SU-DHL-6 (cell line): ENCODE measurements at regions not wholly inside any gene's neighbourhood (a gene's known extent, or its start where the extent isn't known, plus 50 kb on each side); places are given as distances from the start of the nearest gene placed in this dataset.

ENCODE experiments used
- H2AFZ ChIP-seq: fragments of 200-600 bp; sonication (generic); 2 replicates; pipeline ENCODE4 v1.6.1; 2014; ENCODE audit warnings: low read depth, mild to moderate bottlenecking, moderate library complexity, mixed read lengths, antibody characterized with exemption, low read length; ENCODE audit not compliant: severe bottlenecking
- H3F3A ChIP-seq: fragments of 200-600 bp; shearing (Covaris generic); 2 replicates; pipeline ENCODE4 v1.6.0; 2016; ENCODE audit warnings: antibody characterized with exemption, mild to moderate bottlenecking; ENCODE audit not compliant: insufficient read depth
- H3K27ac ChIP-seq: fragments of 200-600 bp; sonication (generic); 2 replicates; pipeline ENCODE4 v1.5.1; 2016; ENCODE audit warnings: low read depth, mild to moderate bottlenecking, low read length, moderate library complexity, mixed read lengths
- H3K27me3 ChIP-seq: fragments of 200-600 bp; sonication (generic), shearing (Covaris generic); 2 replicates; pipeline ENCODE4 v1.6.0; 2014; ENCODE audit warnings: mild to moderate bottlenecking, low read length
- H3K36me3 ChIP-seq: fragments of 200-600 bp; sonication (generic); 2 replicates; pipeline ENCODE4 v1.6.1; 2014; ENCODE audit warnings: mild to moderate bottlenecking, low read length, mixed read lengths
- H3K4me2 ChIP-seq: fragments of 300-600, 200-600 bp; shearing (Covaris generic), sonication (generic); 2 replicates; pipeline ENCODE4 v1.6.0; 2014; ENCODE audit warnings: low read length, low read depth, mild to moderate bottlenecking; ENCODE audit not compliant: poor library complexity, severe bottlenecking
- H3K4me3 ChIP-seq: fragments of 200-600 bp; sonication (generic); 2 replicates; pipeline ENCODE4 v1.5.1; 2014; ENCODE audit warnings: antibody characterized with exemption, low read length, mild to moderate bottlenecking, mixed read lengths; ENCODE audit not compliant: insufficient read depth, poor library complexity, severe bottlenecking
- H3K79me2 ChIP-seq: fragments of 200-600 bp; sonication (generic); 2 replicates; pipeline ENCODE4 v1.6.1; 2014; ENCODE audit warnings: mild to moderate bottlenecking, low read length, moderate library complexity; ENCODE audit not compliant: insufficient read depth
- H3K9ac ChIP-seq: fragments of 200-600 bp; sonication (generic); 2 replicates; pipeline ENCODE4 v1.7.0; 2014; ENCODE audit warnings: mild to moderate bottlenecking, low read length
- H3K9me2 ChIP-seq: fragments of 200-600 bp; sonication (generic); replicated peaks from 2 replicates; pipeline ENCODE4 v1.6.1; 2014; ENCODE audit warnings: low read length; ENCODE audit not compliant: insufficient read depth
- H3K9me3 ChIP-seq: fragments of 200-600 bp; sonication (generic); 2 replicates; pipeline ENCODE4 v1.6.1; 2014; ENCODE audit warnings: low read length, mixed read lengths; ENCODE audit not compliant: insufficient read depth
- H4K20me1 ChIP-seq: fragments of 200-600 bp; sonication (generic); 2 replicates; pipeline ENCODE4 v1.6.1; 2014; ENCODE audit warnings: low read depth, mild to moderate bottlenecking, antibody characterized with exemption, low read length, moderate library complexity, mixed read lengths
- EZH2phosphoT487 ChIP-seq: fragments of 200-600 bp; sonication (generic), shearing (Covaris generic); conservative IDR thresholded peaks from 2 replicates; pipeline ENCODE4 v1.6.1; 2018; ENCODE audit warnings: mild to moderate bottlenecking, antibody characterized with exemption, low read length, moderate library complexity, mixed read lengths
- TF ChIP-seq, protein P1 (sequence below): fragments of 200-600 bp; sonication (generic); IDR thresholded peaks from one replicate; pipeline ENCODE4 v1.5.1; 2017; ENCODE audit warnings: antibody characterized with exemption, mild to moderate bottlenecking, low read length, moderate library complexity; ENCODE audit not compliant: insufficient read depth, poor library complexity, severe bottlenecking

GRCh38 chr4:181946902-181947301, 296.3 kb upstream of the TENM3 start:
- Histone ChIP-seq H3K27me3 (no peaks in the 10 kb centered on the region), H3F3A (no peaks in the 10 kb centered on the region), H3K4me3 (no peak overlapping the region), H3K9me2 (no peaks in the 10 kb centered on the region), H3K79me2 (no peaks in the 10 kb centered on the region), H3K9ac (no peak overlapping the region), H2AFZ (no peak overlapping the region), H3K4me2 (no peak overlapping the region), H3K27ac (no peak overlapping the region), H3K9me3 (no peaks in the 10 kb centered on the region), H4K20me1 (no peaks in the 10 kb centered on the region), H3K36me3 (no peaks in the 10 kb centered on the region)
- TF ChIP-seq, protein P1, sequence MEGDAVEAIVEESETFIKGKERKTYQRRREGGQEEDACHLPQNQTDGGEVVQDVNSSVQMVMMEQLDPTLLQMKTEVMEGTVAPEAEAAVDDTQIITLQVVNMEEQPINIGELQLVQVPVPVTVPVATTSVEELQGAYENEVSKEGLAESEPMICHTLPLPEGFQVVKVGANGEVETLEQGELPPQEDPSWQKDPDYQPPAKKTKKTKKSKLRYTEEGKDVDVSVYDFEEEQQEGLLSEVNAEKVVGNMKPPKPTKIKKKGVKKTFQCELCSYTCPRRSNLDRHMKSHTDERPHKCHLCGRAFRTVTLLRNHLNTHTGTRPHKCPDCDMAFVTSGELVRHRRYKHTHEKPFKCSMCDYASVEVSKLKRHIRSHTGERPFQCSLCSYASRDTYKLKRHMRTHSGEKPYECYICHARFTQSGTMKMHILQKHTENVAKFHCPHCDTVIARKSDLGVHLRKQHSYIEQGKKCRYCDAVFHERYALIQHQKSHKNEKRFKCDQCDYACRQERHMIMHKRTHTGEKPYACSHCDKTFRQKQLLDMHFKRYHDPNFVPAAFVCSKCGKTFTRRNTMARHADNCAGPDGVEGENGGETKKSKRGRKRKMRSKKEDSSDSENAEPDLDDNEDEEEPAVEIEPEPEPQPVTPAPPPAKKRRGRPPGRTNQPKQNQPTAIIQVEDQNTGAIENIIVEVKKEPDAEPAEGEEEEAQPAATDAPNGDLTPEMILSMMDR, result no peak
- TF ChIP-seq EZH2phosphoT487, result no peak

DNA sequence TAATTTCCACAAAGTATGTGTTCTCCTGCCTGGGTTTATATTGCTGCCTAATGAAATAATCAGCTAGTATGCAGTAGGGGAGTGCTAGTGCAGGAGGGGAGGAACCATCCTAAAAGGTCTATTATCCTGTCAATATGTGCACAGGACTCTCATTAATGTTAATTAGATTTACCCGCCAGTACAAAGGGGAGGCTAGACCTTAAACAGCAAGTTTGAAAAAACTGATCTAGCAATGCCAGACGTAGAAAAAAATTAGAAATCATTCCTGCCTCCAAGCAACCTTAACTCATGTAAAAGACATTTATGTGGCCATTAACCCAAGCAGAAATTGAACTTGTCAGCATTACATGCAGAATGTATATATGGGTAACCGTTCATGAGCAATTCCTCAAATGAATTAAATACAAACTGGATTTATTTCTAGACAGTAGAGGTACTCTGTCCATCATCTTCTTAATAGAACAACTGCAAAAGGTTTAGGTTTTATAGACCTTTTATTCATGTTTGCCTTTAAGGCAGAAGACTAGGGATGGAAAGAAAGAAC, 294.3 kb upstream of the TENM3 start:
- TF ChIP-seq EZH2phosphoT487, result no peak
- TF ChIP-seq, protein P1, result no peak
- no peaks in the 10 kb centered on the region for H3K79me2 ChIP-seq
- no peak overlapping the region for H3K4me3 ChIP-seq
- no peaks in the 10 kb centered on the region for H3K9me2 ChIP-seq
- no peaks in the 10 kb centered on the region for H3K9me3 ChIP-seq
- no peaks in the 10 kb centered on the region for H3K36me3 ChIP-seq
- no peaks in the 10 kb centered on the region for H3F3A ChIP-seq
- no peak overlapping the region for H3K27ac ChIP-seq
- H4K20me1 ChIP-seq, result no peaks in the 10 kb centered on the region
- H2AFZ ChIP-seq, result no peak overlapping the region
- no peaks in the 10 kb centered on the region for H3K27me3 ChIP-seq
- H3K4me2 ChIP-seq, result no peak overlapping the region
- no peak overlapping the region for H3K9ac ChIP-seq

- TF ChIP-seq, protein P1, result no peak
- no peak for TF ChIP-seq EZH2phosphoT487
Measured at GRCh38 chr4:181949704-181950312, 293.4 kb upstream of the TENM3 start.

More at GRCh38 chr4:181949704-181950312, 293.4 kb upstream of the TENM3 start:
- no peaks in the 10 kb centered on the region for H3K79me2 ChIP-seq
- no peak overlapping the region for H3K27ac ChIP-seq
- H3K4me2 ChIP-seq, result no peak overlapping the region
- H3F3A ChIP-seq, result no peaks in the 10 kb centered on the region
- no peaks in the 10 kb centered on the region for H3K27me3 ChIP-seq
- H3K4me3 ChIP-seq, result no peak overlapping the region
- no peaks in the 10 kb centered on the region for H3K9me2 ChIP-seq
- H3K9me3 ChIP-seq, result no peaks in the 10 kb centered on the region
- H2AFZ ChIP-seq, result no peak overlapping the region
- no peaks in the 10 kb centered on the region for H4K20me1 ChIP-seq
- no peak overlapping the region for H3K9ac ChIP-seq
- H3K36me3 ChIP-seq, result no peaks in the 10 kb centered on the region
